ENCODE measurements at regions not wholly inside any gene's neighbourhood (a gene's known extent, or its start where the extent isn't known, plus 50 kb on each side); places are given as distances from the start of the nearest gene placed in this dataset.

DNA sequence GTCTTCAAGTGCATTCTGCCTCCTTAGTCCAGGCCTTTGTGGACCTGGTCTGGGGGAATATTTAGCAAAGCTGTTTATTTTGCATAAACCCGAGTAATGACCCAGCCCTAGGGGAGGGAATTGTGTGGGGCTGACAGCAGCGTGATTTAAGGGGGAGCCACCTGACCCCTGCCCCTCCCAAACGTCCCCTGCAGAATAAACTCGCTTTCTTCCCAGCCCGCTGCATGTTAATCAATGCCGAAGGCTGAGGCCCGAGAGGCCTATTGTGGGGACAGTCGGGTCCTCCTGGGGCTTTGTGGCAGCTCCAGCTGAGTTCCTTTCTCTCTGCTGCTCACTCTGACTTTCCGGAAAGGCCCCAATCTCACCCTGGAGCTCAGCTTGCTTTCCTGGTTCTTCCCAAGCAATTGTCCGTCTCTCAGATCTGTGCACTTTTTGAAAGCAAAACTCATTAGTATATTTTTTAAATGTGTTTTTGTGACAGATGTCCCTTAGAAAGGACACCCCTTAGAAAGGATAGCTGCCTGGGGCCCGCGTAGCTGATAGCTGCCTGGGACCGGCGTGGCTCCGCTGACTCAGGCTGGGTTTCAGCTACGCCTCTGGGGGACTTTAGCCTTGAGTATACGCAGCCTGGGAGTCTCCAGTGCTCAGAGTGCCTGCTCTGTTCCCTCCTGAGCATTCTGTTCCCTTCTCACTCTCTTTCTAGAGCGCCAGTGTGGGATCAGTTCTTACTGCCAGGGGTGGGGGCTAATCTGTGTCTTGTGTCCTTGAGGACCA lies 158.3 kb downstream of the GLI2 start:
- intact Hi-C loops (cut with DNase I; ENCODE audit: low total_unique reads) (no loop called here), in situ Hi-C loops (cut with MboI; ENCODE audit: low pct_ligation_motif_present in 1 of 4, low pct_unique_long_range_greater_than_20kb in 1 of 4, low sequenced_read_pairs in 3 of 4) (no loop called here)
- H3K27me3 ChIP-seq, result no peaks in the 10 kb centered on the region
- H3K9me3 ChIP-seq, result no peaks in the 10 kb centered on the region
- WGBS, 2 donors (ENCODE audit: low coverage in 1 of 2), result 72 to 87% methylated on average over 4 to 18 of the region's 18 CpGs
- no peaks in the 10 kb centered on the region for H3K36me3 ChIP-seq
- peaks cover 0 to 9% (median 0%) of the 10 kb centered on the region in 4 donors for H3K4me1 ChIP-seq
- TF ChIP-seq, protein P1, sequence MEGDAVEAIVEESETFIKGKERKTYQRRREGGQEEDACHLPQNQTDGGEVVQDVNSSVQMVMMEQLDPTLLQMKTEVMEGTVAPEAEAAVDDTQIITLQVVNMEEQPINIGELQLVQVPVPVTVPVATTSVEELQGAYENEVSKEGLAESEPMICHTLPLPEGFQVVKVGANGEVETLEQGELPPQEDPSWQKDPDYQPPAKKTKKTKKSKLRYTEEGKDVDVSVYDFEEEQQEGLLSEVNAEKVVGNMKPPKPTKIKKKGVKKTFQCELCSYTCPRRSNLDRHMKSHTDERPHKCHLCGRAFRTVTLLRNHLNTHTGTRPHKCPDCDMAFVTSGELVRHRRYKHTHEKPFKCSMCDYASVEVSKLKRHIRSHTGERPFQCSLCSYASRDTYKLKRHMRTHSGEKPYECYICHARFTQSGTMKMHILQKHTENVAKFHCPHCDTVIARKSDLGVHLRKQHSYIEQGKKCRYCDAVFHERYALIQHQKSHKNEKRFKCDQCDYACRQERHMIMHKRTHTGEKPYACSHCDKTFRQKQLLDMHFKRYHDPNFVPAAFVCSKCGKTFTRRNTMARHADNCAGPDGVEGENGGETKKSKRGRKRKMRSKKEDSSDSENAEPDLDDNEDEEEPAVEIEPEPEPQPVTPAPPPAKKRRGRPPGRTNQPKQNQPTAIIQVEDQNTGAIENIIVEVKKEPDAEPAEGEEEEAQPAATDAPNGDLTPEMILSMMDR (IDR thresholded peaks at IDR 0.05), result no peak
- TF ChIP-seq POLR2AphosphoS5 (IDR thresholded peaks at IDR 0.05) (no peak), EP300 (IDR thresholded peaks at IDR 0.05; ENCODE audit: low read depth) (no peak), POLR2A (IDR thresholded peaks at IDR 0.05) (no peak)
- H3K27ac ChIP-seq, result peak overlapping the region in 1 of 4 donors; percentile 12
- H3K4me3 ChIP-seq, result no peak overlapping the region
- no peak for DNase-seq

DNA sequence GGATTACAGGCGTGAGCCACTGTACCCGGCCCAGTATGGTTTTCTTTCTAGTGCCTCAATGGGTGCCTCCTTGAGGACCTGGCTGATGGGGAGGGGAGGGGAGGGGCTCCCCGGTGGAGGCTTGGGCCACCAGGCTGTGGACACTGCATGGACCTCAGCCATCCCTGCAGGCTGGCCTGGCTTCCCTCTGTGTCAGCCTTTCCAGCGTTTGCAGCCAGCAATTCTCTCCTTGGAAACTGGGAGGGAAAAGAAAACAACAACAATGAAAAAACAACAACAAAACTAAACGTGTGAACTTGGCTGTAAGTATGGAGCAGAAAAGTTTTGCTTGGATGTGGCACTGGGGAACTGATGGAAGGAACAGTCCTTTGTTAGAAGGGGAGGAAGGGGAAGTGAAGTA lies 159.3 kb downstream of the GLI2 start:
- Histone ChIP-seq H3K9me3 (no peaks in the 10 kb centered on the region), H3K27ac (no peak overlapping the region), H3K27me3 (no peaks in the 10 kb centered on the region), H3K4me1 (peaks cover 0 to 14% (median 0%) of the 10 kb centered on the region in 4 donors), H3K4me3 (no peak overlapping the region), H3K36me3 (no peaks in the 10 kb centered on the region)
- no peak for TF ChIP-seq POLR2AphosphoS5 (IDR thresholded peaks at IDR 0.05)
- no peak for TF ChIP-seq EP300 (IDR thresholded peaks at IDR 0.05; ENCODE audit: low read depth)
- TF ChIP-seq POLR2A (IDR thresholded peaks at IDR 0.05), result no peak
- TF ChIP-seq, protein P1 (IDR thresholded peaks at IDR 0.05), result no peak
- intact Hi-C loops (cut with DNase I; ENCODE audit: low total_unique reads) (no loop called here), in situ Hi-C loops (cut with MboI; ENCODE audit: low pct_ligation_motif_present in 1 of 4, low pct_unique_long_range_greater_than_20kb in 1 of 4, low sequenced_read_pairs in 3 of 4) (no loop called here)
- DNase-seq, result no peak
- WGBS, 2 donors (ENCODE audit: low coverage in 1 of 2), result 28 to 60% methylated on average over 2 to 5 of the region's 5 CpGs

DNA sequence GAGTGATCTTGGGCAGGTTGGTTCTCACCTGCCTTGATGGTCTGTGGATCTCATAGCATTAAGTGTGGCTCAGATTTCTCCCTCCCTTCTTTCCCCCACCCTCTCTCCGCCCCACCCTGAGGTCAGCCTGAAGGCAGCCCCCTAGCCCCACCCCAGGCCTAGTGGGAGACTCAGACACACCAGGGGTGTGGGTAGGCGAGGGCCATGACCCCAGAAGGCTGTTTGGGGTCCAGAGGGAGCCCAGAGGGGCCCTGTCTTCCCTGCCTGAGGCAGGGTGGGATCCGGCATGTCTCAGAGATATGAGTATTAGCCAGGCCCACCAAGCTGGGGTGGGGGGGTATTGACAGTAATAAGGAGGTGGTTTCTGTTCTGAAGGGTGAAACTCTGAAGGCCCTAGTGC lies 160.5 kb downstream of the GLI2 start:
- H3K27ac ChIP-seq, result no peak overlapping the region
- no peak for DNase-seq
- in situ Hi-C loops (cut with MboI; ENCODE audit: low pct_ligation_motif_present in 1 of 4, low pct_unique_long_range_greater_than_20kb in 1 of 4, low sequenced_read_pairs in 3 of 4), result no loop called here
- TF ChIP-seq POLR2AphosphoS5 (IDR thresholded peaks at IDR 0.05), result no peak
- TF ChIP-seq EP300 (IDR thresholded peaks at IDR 0.05; ENCODE audit: low read depth), result no peak
- TF ChIP-seq, protein P1 (IDR thresholded peaks at IDR 0.05), result no peak
- no peak for TF ChIP-seq POLR2A (IDR thresholded peaks at IDR 0.05)
- no peaks in the 10 kb centered on the region for H3K9me3 ChIP-seq
- peaks cover 0 to 14% (median 0%) of the 10 kb centered on the region in 4 donors for H3K4me1 ChIP-seq
- intact Hi-C loops (cut with DNase I; ENCODE audit: low total_unique reads), result no loop called here
- WGBS, 2 donors (ENCODE audit: low coverage in 1 of 2), result 74 to 80% methylated on average over 1 to 3 of the region's 3 CpGs
- no peaks in the 10 kb centered on the region for H3K36me3 ChIP-seq
- no peak overlapping the region for H3K4me3 ChIP-seq
- H3K27me3 ChIP-seq, result no peaks in the 10 kb centered on the region

DNA sequence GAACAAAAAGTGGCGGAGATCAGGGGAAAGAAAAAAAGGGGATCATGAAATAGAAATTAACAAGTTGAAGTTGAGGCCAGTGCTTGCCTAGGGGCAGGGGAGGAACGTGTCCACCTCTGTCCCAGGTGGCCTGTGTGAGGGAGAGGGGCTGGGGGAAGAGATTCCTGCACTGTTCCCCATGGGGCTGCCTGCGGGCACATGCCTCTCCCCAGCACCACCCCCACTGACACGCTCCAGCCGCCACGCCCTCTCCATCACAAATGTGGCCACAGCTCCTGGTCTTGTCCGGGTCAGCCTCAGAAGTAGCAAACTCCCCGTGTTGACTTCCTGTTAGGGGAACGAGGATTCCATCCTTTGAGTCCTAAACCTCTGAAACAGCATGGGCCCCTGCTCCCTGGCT lies 161.2 kb downstream of the GLI2 start:
- Histone ChIP-seq H3K27me3 (no peaks in the 10 kb centered on the region), H3K36me3 (no peaks in the 10 kb centered on the region), H3K27ac (no peak overlapping the region), H3K9me3 (no peaks in the 10 kb centered on the region), H3K4me3 (no peak overlapping the region), H3K4me1 (peaks cover 0 to 14% (median 0%) of the 10 kb centered on the region in 4 donors)
- intact Hi-C loops (cut with DNase I; ENCODE audit: low total_unique reads), result no loop called here
- 70 to 100% methylated on average over 1 to 9 of the region's 9 CpGs for WGBS, 2 donors (ENCODE audit: low coverage in 1 of 2)
- in situ Hi-C loops (cut with MboI; ENCODE audit: low pct_ligation_motif_present in 1 of 4, low pct_unique_long_range_greater_than_20kb in 1 of 4, low sequenced_read_pairs in 3 of 4), result no loop called here
- TF ChIP-seq, protein P1 (IDR thresholded peaks at IDR 0.05), result no peak
- no peak for TF ChIP-seq POLR2A (IDR thresholded peaks at IDR 0.05)
- TF ChIP-seq POLR2AphosphoS5 (IDR thresholded peaks at IDR 0.05), result no peak
- TF ChIP-seq EP300 (IDR thresholded peaks at IDR 0.05; ENCODE audit: low read depth), result no peak
- DNase-seq, result no peak
